Mucosa of descending colon (tissue), 3 donors: ENCODE measurements at regions not wholly inside any gene's neighbourhood (a gene's known extent, or its start where the extent isn't known, plus 50 kb on each side); places are given as distances from the start of the nearest gene placed in this dataset.

ENCODE experiments used
- ATAC-seq: fragments of 200-7000 bp; cut with Tn5 transposase; one replicate; pipeline ENCODE4 v1.9.1; 2020; ENCODE audit warnings: mild to moderate bottlenecking, moderate library complexity
- DNase-seq, 3 donors: peaks; one replicate each; pipeline ENCODE4 v3.0.0-alpha.2; 2020
- H3K36me3 ChIP-seq: fragments of 200-600 bp; one replicate; pipeline ENCODE4 v1.8.0; 2021; ENCODE audit warnings: low read depth, mild to moderate bottlenecking
- H3K4me1 ChIP-seq: fragments of 200-600 bp; one replicate; pipeline ENCODE4 v1.8.0; 2021; ENCODE audit warnings: low read depth, mild to moderate bottlenecking
- H3K4me3 ChIP-seq: fragments of 200-600 bp; one replicate; pipeline ENCODE4 v1.8.0; 2021; ENCODE audit warnings: mild to moderate bottlenecking
- H3K9me3 ChIP-seq: fragments of 200-600 bp; one replicate; pipeline ENCODE4 v1.8.0; 2021; ENCODE audit warnings: mild to moderate bottlenecking
- CTCF ChIP-seq: fragments of 200-600 bp; IDR thresholded peaks from one replicate; pipeline ENCODE4 v1.8.0; 2022; ENCODE audit warnings: antibody characterized with exemption, mild to moderate bottlenecking
- intact Hi-C, 2 donors: fragments of 100-400 bp; cut with DNase I in 1 of 2; cut with micrococcal nuclease in 1 of 2; formaldehyde crosslinking; loops; one replicate each; pipeline versions ENCODE4 v1.11.0 to v1.11.1; 2022; cut with DNase I, micrococcal nuclease
- donor health status: DM: no; HTN: no; CAD: no; lungs with moderate emphysema.
- donor health status: DM: no; HTN: no; CAD: no.
- donor health status: DM: no; HTN: yes; CAD: no.

DNA sequence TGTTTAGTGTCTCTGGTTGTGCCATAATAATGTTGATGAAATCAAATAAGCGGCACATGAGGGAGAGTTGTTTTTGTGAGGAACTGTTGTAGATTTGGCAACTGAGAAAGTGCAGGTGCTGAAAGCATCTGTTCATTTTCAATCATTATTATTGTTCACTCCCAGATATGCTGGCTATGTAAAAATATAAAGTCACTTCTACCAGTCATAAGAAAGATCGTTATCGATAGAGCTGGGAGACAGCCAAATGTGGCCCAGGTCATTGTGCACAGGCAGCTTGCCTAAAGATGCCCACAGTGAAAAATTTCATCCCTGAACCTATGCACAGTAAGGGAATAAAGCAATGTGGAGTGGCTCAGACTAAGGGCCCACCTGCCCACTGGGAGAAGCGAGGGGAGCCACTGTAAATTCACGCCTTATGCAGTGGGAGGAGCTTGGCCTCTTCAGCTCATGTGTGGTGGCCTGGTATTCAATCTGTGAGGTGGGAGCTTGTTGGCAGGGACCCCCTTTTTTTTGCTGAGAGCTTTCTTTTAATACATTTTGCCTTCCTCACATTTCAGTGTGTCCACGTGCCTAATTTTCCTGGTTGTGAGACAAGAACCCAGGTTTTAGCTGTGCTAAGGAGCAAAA lies 1490.8 kb upstream of the TMEM132C start:
- TF ChIP-seq CTCF, result no peak
- DNase-seq, result no peak
- Histone ChIP-seq H3K9me3 (peaks cover 3% of the 10 kb centered on the region), H3K36me3 (no peaks in the 10 kb centered on the region), H3K4me3 (no peak overlapping the region), H3K4me1 (no peaks in the 10 kb centered on the region)
- no peak for ATAC-seq
- intact Hi-C loops, result no loop called here

DNA sequence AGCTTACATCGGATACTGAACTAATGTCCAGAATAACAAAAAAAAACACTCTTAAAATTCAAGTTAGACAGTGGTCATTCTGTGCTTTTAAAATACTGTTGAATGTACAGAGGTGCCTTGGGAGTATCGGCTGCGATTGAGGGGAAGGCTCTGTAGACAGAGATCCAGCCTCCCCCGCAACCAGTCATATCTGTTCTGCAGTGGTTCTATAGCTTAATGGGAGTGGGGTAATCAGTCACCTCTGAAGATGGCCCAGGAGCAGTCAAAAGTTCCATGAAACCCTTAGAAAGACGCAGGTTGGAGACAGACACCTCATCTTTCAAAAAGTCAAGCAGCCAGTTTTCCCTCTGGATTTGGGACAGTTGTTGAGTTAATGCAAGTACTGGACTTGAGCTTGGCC lies 1486.6 kb upstream of the TMEM132C start:
- no peak for TF ChIP-seq CTCF
- Histone ChIP-seq H3K4me1 (no peaks in the 10 kb centered on the region), H3K4me3 (no peak overlapping the region), H3K9me3 (no peaks in the 10 kb centered on the region), H3K36me3 (no peaks in the 10 kb centered on the region)
- no peak for ATAC-seq
- intact Hi-C loops, result no loop called here
- DNase-seq, result no peak

- intact Hi-C loops, result no loop called here
- ATAC-seq (no peak), DNase-seq (no peak)
- Histone ChIP-seq H3K36me3 (no peaks in the 10 kb centered on the region), H3K4me3 (no peak overlapping the region), H3K9me3 (no peaks in the 10 kb centered on the region), H3K4me1 (no peaks in the 10 kb centered on the region)
- no peak for TF ChIP-seq CTCF
These were observed 1485.4 kb upstream of the TMEM132C start for GRCh38 chr12:126781593-126781992.

DNA sequence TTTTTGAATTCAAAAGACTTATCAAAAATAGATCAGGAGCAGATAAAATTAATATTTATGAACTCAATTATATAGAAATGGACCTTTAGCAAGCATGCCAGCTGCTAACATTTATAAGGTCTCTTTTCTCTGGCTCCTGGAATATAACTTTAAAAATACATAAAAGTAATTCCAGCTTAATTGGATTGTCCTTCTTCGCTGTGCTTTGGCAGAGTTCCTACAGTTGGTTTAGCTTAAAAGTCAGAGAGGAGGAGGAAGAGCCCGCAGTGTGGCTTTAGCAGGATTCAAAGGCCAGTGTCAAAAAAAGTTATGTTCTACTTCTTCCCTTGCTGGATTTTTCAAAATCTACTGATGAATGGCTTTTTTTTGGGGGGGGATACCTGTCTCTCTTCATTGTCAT lies 1484.9 kb upstream of the TMEM132C start:
- no peak for DNase-seq
- intact Hi-C loops, result no loop called here
- H3K36me3 ChIP-seq, result no peaks in the 10 kb centered on the region
- TF ChIP-seq CTCF, result no peak
- H3K9me3 ChIP-seq, result no peaks in the 10 kb centered on the region
- no peak overlapping the region for H3K4me3 ChIP-seq
- no peak for ATAC-seq
- H3K4me1 ChIP-seq, result no peaks in the 10 kb centered on the region

DNA sequence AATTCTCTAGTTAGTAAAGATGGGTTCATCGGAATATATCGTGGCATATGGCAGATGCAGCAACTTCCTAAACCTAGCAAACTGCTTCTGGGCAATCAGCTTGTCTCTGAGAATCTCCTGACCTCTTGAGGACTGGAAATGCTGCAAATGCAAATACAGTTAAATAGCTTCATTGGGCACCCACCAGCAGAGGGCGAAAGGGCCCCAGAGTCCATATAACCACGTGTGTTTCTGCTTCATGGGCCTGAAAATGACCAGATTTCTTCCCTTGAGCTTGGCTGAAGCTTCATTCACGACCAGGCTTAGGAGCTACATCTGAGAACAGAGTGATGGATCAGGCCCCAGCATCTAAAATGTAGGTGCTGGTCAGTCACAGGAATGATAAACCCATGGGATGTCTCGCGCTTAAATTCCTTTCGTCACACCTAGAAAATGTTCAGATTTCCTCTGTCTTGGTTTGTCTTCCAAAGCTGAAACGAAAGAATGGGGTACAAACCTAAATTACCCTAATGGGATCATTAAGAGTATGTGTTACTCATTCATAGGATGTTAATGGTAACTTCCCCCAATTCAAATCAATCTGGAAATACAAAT lies 1482.5 kb upstream of the TMEM132C start:
- DNase-seq (peak in 2 of 3 donors; percentile 33 to 40), ATAC-seq (no peak)
- H3K4me3 ChIP-seq, result no peak overlapping the region
- no peaks in the 10 kb centered on the region for H3K36me3 ChIP-seq
- intact Hi-C loops, result no loop called here
- TF ChIP-seq CTCF, result no peak
- no peaks in the 10 kb centered on the region for H3K4me1 ChIP-seq
- H3K9me3 ChIP-seq, result no peaks in the 10 kb centered on the region
